Nephron progenitor cell (in vitro differentiated cells): ENCODE measurements at regions not wholly inside any gene's neighbourhood (a gene's known extent, or its start where the extent isn't known, plus 50 kb on each side); places are given as distances from the start of the nearest gene placed in this dataset.

Experiments used
- DNase-seq: peaks from one replicate; pipeline ENCODE4 v3.0.0; 2021
- H3K27ac Mint-ChIP-seq: 2 replicates; pipeline ENCODE4 v1.8.0; 2021; ENCODE audit warnings: mild to moderate bottlenecking, moderate library complexity, mixed read lengths
- H3K27me3 Mint-ChIP-seq: 2 replicates; pipeline ENCODE4 v1.8.0; 2021; ENCODE audit warnings: mild to moderate bottlenecking, low read depth, mixed read lengths; ENCODE audit not compliant: poor library complexity
- H3K36me3 Mint-ChIP-seq: 2 replicates; pipeline ENCODE4 v1.8.0; 2021; ENCODE audit warnings: low read depth, mixed read lengths
- H3K4me1 Mint-ChIP-seq: 2 replicates; pipeline ENCODE4 v1.8.0; 2021; ENCODE audit warnings: mixed read lengths
- H3K4me3 Mint-ChIP-seq: 2 replicates; pipeline ENCODE4 v1.8.0; 2021; ENCODE audit warnings: mild to moderate bottlenecking, moderate library complexity, mixed read lengths
- H3K9me3 Mint-ChIP-seq: 2 replicates; pipeline ENCODE4 v1.8.0; 2021; ENCODE audit warnings: mild to moderate bottlenecking, moderate library complexity, mixed read lengths
- TF ChIP-seq, protein P1 (sequence below): fragments of 200-600 bp; sonication (generic); IDR thresholded peaks from 2 replicates; pipeline ENCODE4 v1.5.0; 2021; ENCODE audit warnings: antibody characterized with exemption

DNA sequence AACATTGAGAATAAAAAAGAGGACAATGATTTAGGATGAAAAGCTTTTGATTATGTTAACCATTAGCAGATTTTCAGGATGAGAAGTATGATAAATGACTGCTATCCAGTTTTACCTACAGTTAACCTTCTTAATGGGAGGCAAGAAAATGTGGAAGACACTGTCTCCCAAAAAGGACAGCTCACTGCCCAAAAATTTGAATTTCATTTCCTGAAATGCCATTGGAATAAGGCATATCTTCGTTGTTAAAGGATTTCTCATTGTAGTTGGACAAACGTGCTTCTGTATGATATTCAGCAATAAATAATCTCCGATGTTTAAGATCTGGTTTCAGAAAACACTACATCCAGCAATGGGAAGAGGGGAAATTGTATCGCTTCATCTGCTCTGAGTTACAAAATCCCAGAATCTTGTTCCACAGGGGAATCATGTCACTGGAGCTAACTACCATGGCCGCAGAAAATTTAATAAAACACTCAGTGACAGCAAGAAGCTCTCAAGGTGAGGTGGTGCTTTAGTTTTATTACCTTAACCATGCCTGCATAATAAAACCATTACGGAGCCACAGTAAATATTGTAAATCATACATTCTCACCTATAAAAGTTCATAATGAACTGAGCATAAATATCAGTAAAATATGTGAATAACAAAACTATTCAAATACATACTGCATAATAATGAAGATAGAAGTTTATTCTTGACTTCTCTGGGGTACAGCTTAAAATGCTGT lies 552.3 kb downstream of the PCDH7 start:
- no peak for DNase-seq
- H3K4me3 Mint-ChIP-seq: no peak overlapping the region
- TF ChIP-seq, protein P1, sequence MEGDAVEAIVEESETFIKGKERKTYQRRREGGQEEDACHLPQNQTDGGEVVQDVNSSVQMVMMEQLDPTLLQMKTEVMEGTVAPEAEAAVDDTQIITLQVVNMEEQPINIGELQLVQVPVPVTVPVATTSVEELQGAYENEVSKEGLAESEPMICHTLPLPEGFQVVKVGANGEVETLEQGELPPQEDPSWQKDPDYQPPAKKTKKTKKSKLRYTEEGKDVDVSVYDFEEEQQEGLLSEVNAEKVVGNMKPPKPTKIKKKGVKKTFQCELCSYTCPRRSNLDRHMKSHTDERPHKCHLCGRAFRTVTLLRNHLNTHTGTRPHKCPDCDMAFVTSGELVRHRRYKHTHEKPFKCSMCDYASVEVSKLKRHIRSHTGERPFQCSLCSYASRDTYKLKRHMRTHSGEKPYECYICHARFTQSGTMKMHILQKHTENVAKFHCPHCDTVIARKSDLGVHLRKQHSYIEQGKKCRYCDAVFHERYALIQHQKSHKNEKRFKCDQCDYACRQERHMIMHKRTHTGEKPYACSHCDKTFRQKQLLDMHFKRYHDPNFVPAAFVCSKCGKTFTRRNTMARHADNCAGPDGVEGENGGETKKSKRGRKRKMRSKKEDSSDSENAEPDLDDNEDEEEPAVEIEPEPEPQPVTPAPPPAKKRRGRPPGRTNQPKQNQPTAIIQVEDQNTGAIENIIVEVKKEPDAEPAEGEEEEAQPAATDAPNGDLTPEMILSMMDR: no peak
- no peak overlapping the region for H3K27ac Mint-ChIP-seq
- no peaks in the 10 kb centered on the region for H3K9me3 Mint-ChIP-seq
- H3K4me1 Mint-ChIP-seq: no peaks in the 10 kb centered on the region
- peaks cover under 1% of the 10 kb centered on the region for H3K27me3 Mint-ChIP-seq
- no peaks in the 10 kb centered on the region for H3K36me3 Mint-ChIP-seq

- no peaks in the 10 kb centered on the region for H3K36me3 Mint-ChIP-seq
- no peak overlapping the region for H3K4me3 Mint-ChIP-seq
- H3K27me3 Mint-ChIP-seq: peaks cover 3% of the 10 kb centered on the region
- no peaks in the 10 kb centered on the region for H3K9me3 Mint-ChIP-seq
- DNase-seq: no peak
- H3K27ac Mint-ChIP-seq: no peak overlapping the region
- no peaks in the 10 kb centered on the region for H3K4me1 Mint-ChIP-seq
- TF ChIP-seq, protein P1: no peak
Observed at GRCh38 chr4:31275906-31276305, 555.7 kb downstream of the PCDH7 start.

- TF ChIP-seq, protein P1: no peak
- no peak overlapping the region for H3K27ac Mint-ChIP-seq
- H3K4me3 Mint-ChIP-seq: no peak overlapping the region
- H3K4me1 Mint-ChIP-seq: no peaks in the 10 kb centered on the region
- H3K36me3 Mint-ChIP-seq: no peaks in the 10 kb centered on the region
- peaks cover 3% of the 10 kb centered on the region for H3K27me3 Mint-ChIP-seq
- no peak for DNase-seq
- H3K9me3 Mint-ChIP-seq: no peaks in the 10 kb centered on the region
Observed at GRCh38 chr4:31283679-31284078, 563.5 kb downstream of the PCDH7 start.

GRCh38 chr4:31290836-31291235 lies 570.7 kb downstream of the PCDH7 start:
- no peaks in the 10 kb centered on the region for H3K36me3 Mint-ChIP-seq
- no peak for DNase-seq
- TF ChIP-seq, protein P1: no peak
- no peak overlapping the region for H3K27ac Mint-ChIP-seq
- no peak overlapping the region for H3K4me3 Mint-ChIP-seq
- H3K9me3 Mint-ChIP-seq: peaks cover 14% of the 10 kb centered on the region
- H3K27me3 Mint-ChIP-seq: no peaks in the 10 kb centered on the region
- H3K4me1 Mint-ChIP-seq: no peaks in the 10 kb centered on the region

GRCh38 chr4:31291238-31291637 lies 571.1 kb downstream of the PCDH7 start:
- Mint-ChIP-seq H3K27ac (no peak overlapping the region), H3K4me1 (no peaks in the 10 kb centered on the region), H3K27me3 (no peaks in the 10 kb centered on the region), H3K9me3 (peaks cover 14% of the 10 kb centered on the region), H3K36me3 (no peaks in the 10 kb centered on the region), H3K4me3 (no peak overlapping the region)
- DNase-seq: no peak
- TF ChIP-seq, protein P1: no peak
